Astrocyte of the cerebellum (primary cell): ENCODE measurements at regions not wholly inside any gene's neighbourhood (a gene's known extent, or its start where the extent isn't known, plus 50 kb on each side); places are given as distances from the start of the nearest gene placed in this dataset.

ENCODE experiments used
- DNase-seq: peaks from one replicate; pipeline ENCODE4 v3.0.0-alpha.2; 2011; ENCODE audit warnings: low read depth
- H3K4me3 ChIP-seq: 2 replicates; pipeline ENCODE4 v1.5.1; 2011; ENCODE audit warnings: mild to moderate bottlenecking, low read depth, low read length, moderate library complexity
- in situ Hi-C: cut with HindIII; loops from 2 replicates; pipeline ENCODE4 v1.10.0; 2017; ENCODE audit warnings: low sequenced_read_pairs
- TF ChIP-seq, protein P1 (sequence below): IDR thresholded peaks from 2 replicates; pipeline ENCODE4 v1.5.1; 2012; ENCODE audit warnings: low read length, low read depth, moderate library complexity, mild to moderate bottlenecking; ENCODE audit errors: missing control alignments

DNA sequence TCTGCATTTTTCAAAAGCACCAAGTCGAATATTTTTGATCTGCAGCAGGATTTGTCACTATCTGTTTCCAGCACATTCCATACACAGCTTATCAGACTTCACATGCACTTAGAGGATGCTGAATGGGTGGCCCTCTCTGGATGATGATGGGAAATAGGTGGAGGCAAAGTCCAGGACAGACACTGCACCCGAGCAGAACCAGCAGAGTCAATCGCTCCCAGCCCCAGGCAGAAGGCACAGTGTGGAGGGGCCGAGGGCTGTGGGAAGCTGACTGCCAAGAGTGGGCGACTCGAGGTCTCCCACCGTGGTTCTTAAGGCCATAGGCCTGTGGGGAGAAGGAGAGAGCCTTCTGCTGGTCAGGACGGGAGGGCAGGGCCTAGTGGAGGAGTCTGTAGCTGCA, 490.2 kb upstream of the MGMT start:
- TF ChIP-seq, protein P1, sequence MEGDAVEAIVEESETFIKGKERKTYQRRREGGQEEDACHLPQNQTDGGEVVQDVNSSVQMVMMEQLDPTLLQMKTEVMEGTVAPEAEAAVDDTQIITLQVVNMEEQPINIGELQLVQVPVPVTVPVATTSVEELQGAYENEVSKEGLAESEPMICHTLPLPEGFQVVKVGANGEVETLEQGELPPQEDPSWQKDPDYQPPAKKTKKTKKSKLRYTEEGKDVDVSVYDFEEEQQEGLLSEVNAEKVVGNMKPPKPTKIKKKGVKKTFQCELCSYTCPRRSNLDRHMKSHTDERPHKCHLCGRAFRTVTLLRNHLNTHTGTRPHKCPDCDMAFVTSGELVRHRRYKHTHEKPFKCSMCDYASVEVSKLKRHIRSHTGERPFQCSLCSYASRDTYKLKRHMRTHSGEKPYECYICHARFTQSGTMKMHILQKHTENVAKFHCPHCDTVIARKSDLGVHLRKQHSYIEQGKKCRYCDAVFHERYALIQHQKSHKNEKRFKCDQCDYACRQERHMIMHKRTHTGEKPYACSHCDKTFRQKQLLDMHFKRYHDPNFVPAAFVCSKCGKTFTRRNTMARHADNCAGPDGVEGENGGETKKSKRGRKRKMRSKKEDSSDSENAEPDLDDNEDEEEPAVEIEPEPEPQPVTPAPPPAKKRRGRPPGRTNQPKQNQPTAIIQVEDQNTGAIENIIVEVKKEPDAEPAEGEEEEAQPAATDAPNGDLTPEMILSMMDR: no peak
- no peak overlapping the region for H3K4me3 ChIP-seq
- in situ Hi-C loops: no loop called here
- no peak for DNase-seq

DNA sequence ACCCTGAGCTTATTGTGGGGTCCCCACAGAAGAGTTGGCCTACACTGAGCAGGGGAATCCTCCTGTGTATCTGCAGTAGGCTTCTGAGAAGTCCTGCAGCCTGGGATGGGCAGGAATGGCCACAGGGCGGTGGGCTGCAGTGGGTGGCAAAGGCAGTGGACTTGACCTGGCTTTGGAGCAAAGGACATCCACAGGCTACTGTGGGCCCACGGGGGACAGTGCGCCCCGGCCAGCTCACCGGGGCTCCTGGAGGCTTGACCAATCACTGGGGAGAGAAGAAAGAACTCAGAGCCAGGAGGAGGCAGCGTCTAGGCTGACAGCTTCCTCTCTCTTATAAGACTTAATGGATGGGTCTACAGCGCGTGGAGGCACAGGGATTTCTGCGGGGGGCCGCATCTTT, 488.8 kb upstream of the MGMT start:
- H3K4me3 ChIP-seq: no peak overlapping the region
- no peak for DNase-seq
- TF ChIP-seq, protein P1: no peak
- in situ Hi-C loops: no loop called here

DNA sequence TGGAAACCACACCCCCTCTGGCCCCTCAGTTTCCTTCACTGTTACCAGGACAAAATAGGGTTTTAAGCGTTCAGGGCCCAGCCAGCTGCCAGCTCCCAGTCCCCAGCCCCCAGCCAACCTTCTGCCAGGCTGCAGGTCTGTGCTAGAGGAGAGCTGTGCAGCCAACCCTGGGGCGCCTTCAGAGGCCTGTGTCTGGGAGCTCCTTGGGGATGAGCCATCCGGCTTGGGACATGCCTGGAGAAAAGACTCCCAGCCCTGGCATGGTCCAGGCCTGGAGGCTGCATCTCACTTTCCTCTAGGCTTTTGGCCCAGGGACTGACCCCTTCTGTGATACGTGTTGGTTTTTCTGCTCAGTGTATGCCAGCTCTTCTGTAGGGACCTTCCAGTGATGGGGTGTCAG, 487.6 kb upstream of the MGMT start:
- TF ChIP-seq, protein P1: no peak
- H3K4me3 ChIP-seq: no peak overlapping the region
- DNase-seq: no peak
- in situ Hi-C loops: no loop called here

DNA sequence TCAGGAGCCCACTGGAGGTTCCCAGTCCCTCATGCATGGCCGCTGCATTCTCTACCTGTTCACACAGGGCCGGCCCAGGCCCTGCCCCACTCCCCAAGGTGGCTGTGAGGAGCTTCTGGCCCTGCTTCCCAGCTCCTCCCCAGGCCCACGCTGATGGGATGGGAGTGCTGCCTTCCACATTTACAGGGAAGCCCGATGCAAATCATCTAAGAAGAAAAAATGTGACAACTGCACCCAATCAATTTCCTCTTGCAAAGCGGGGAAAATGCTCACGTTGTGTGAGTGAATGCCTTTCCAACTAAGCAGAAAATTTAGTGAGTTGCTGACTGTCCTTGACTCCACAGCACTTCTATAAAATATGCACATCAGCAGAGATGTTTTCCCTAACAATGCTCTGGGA, 485.8 kb upstream of the MGMT start:
- in situ Hi-C loops: no loop called here
- no peak for DNase-seq
- no peak overlapping the region for H3K4me3 ChIP-seq
- TF ChIP-seq, protein P1: no peak

DNA sequence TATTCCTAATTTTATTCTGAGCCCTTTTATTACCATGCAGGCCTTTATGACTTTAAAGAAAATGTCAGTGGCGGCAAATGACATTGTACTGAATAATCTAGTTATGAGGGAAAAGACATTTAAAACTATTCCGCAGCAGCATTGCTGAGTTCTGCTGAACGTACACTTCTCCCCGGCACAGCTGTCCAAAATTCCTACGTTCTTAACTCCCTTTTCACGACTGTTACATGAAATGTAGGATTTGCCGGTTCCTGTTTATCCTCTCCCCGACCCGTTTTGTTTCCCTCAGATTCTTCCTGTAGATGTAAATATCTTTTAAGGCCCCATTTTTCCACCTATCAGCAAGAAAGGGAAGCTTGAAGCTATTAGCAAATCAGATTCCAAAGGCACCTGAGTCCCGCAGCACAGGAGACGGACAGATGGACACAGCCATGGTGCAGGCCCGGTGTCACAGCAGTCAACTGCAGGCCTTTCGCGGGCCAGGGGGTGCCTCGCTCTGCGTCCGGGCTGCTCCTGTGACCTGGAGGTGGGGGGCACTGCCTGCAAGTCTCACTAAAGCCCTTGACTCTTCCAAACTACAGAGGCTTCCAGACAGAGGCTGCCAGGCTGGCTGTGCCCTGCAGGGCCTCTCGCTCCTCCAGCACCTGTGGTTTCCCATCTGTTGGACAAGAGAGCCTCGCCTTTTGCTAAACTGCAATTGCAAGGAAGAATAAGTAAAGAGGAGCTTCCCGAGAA, 485.0 kb upstream of the MGMT start:
- H3K4me3 ChIP-seq: no peak overlapping the region
- TF ChIP-seq, protein P1: no peak
- in situ Hi-C loops: no loop called here
- no peak for DNase-seq

DNA sequence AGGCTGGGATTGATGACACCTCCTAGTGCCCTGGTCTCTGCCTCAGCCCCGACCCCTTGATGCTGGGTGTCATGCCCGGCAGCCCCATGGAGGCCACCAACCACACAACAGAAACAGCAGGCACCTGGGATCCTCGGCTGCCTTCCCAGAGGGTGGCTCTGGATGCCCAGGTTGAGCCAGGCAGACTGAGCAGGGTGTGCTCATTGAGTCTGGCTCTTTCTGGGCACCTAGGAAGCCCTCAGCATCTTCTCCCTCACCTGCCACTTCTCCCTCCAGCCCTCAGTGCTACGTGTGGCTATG, 484.5 kb upstream of the MGMT start:
- TF ChIP-seq, protein P1: no peak

More for the DNA sequence above, 484.5 kb upstream of the MGMT start:
- in situ Hi-C loops: no loop called here
- H3K4me3 ChIP-seq: no peak overlapping the region
- no peak for DNase-seq
